ENCODE measurements at regions not wholly inside any gene's neighbourhood (a gene's known extent, or its start where the extent isn't known, plus 50 kb on each side); places are given as distances from the start of the nearest gene placed in this dataset.

GRCh38 chr5:21593261-21593660 is 1259.9 kb downstream of the CDH12 start:
- no peaks in the 10 kb centered on the region for H3K4me1 Mint-ChIP-seq (ENCODE audit: low read depth)
- ATAC-seq (ENCODE audit: poor library complexity) (no peak), DNase-seq (no peak)
- Histone ChIP-seq H3K36me3 (ENCODE audit: insufficient read depth, low read length) (no peaks in the 10 kb centered on the region), H3K27me3 (ENCODE audit: control insufficient read depth in 1 of 2, insufficient read depth in 2 of 2, low read length in 2 of 2) (no peaks in the 10 kb centered on the region), H3K27ac (ENCODE audit: low read depth in 1 of 2, low read length in 2 of 2) (no peak overlapping the region), H3K4me1 (ENCODE audit: insufficient read depth, low read length) (no peaks in the 10 kb centered on the region), H3K9me3 (ENCODE audit: control insufficient read depth in 1 of 2, insufficient read depth in 1 of 2, low read length in 2 of 2) (peaks cover 0 to 8% of the 10 kb centered on the region in 2 experiments), H3K4me3 (ENCODE audit: low read length) (no peak overlapping the region)
- ChIA-PET POLR2A (no interaction called here), CTCF (no interaction called here)
- TF ChIP-seq CTCF (IDR thresholded peaks at IDR 0.05), result no peak
- peaks cover 6% of the 10 kb centered on the region for H3K36me3 Mint-ChIP-seq (ENCODE audit: low read depth)
- peaks cover 20% of the 10 kb centered on the region for H3K9me3 Mint-ChIP-seq
- intact Hi-C loops (cut with DNase I, micrococcal nuclease), result no loop called here
- H3K27ac Mint-ChIP-seq, result no peak overlapping the region
- H3K4me3 Mint-ChIP-seq, result no peak overlapping the region
- no peaks in the 10 kb centered on the region for H3K27me3 Mint-ChIP-seq

- peaks cover 26% of the 10 kb centered on the region for H3K36me3 Mint-ChIP-seq (ENCODE audit: low read depth)
- intact Hi-C loops (cut with DNase I, micrococcal nuclease), result loop anchor here in 1 of 2 experiments (10.0 kb wide), 1 partner anchor 1467 kb away; no protein-coding TSS in a partner anchor
- no peaks in the 10 kb centered on the region for H3K27me3 Mint-ChIP-seq
- Histone ChIP-seq H3K4me3 (ENCODE audit: low read length) (no peak overlapping the region), H3K36me3 (ENCODE audit: insufficient read depth, low read length) (no peaks in the 10 kb centered on the region), H3K27ac (ENCODE audit: low read depth in 1 of 2, low read length in 2 of 2) (no peak overlapping the region), H3K4me1 (ENCODE audit: insufficient read depth, low read length) (no peaks in the 10 kb centered on the region), H3K27me3 (ENCODE audit: control insufficient read depth in 1 of 2, insufficient read depth in 2 of 2, low read length in 2 of 2) (no peaks in the 10 kb centered on the region), H3K9me3 (ENCODE audit: control insufficient read depth in 1 of 2, insufficient read depth in 1 of 2, low read length in 2 of 2) (peaks cover 0 to 15% of the 10 kb centered on the region in 2 experiments)
- H3K9me3 Mint-ChIP-seq, result peaks cover 8% of the 10 kb centered on the region
- H3K4me3 Mint-ChIP-seq, result no peak overlapping the region
- H3K4me1 Mint-ChIP-seq (ENCODE audit: low read depth), result no peaks in the 10 kb centered on the region
- no peak overlapping the region for H3K27ac Mint-ChIP-seq
- CTCF ChIA-PET, result no interaction called here
- DNase-seq (no peak), ATAC-seq (ENCODE audit: poor library complexity) (no peak)
- POLR2A ChIA-PET, result no interaction called here
- TF ChIP-seq CTCF (IDR thresholded peaks at IDR 0.05), result no peak
These were observed 1271.6 kb downstream of the CDH12 start for GRCh38 chr5:21581508-21581907.

- Histone ChIP-seq H3K4me1 (ENCODE audit: insufficient read depth, low read length) (no peaks in the 10 kb centered on the region), H3K4me3 (ENCODE audit: low read length) (no peak overlapping the region), H3K27me3 (ENCODE audit: control insufficient read depth in 1 of 2, insufficient read depth in 2 of 2, low read length in 2 of 2) (no peaks in the 10 kb centered on the region), H3K9me3 (ENCODE audit: control insufficient read depth in 1 of 2, insufficient read depth in 1 of 2, low read length in 2 of 2) (peaks cover 0 to 15% of the 10 kb centered on the region in 2 experiments), H3K36me3 (ENCODE audit: insufficient read depth, low read length) (no peaks in the 10 kb centered on the region), H3K27ac (ENCODE audit: low read depth in 1 of 2, low read length in 2 of 2) (no peak overlapping the region)
- ChIA-PET POLR2A (no interaction called here), CTCF (no interaction called here)
- Mint-ChIP-seq H3K36me3 (ENCODE audit: low read depth) (peaks cover 19% of the 10 kb centered on the region), H3K27ac (no peak overlapping the region), H3K4me1 (ENCODE audit: low read depth) (no peaks in the 10 kb centered on the region), H3K4me3 (no peak overlapping the region), H3K27me3 (no peaks in the 10 kb centered on the region), H3K9me3 (peaks cover 5% of the 10 kb centered on the region)
- intact Hi-C loops (cut with DNase I, micrococcal nuclease), result no loop called here
- no peak for TF ChIP-seq CTCF (IDR thresholded peaks at IDR 0.05)
- ATAC-seq (ENCODE audit: poor library complexity) (no peak), DNase-seq (no peak)
These were observed 1278.2 kb downstream of the CDH12 start for GRCh38 chr5:21574961-21575360.
